Activated naive CD8-positive, alpha-beta T cell treated with anti-CD3 and anti-CD28 coated beads, Interleukin-2, amount 10 ng/mL, durations not matched to agents 7 days and 5 days (primary cell): ENCODE measurements at regions not wholly inside any gene's neighbourhood (a gene's known extent, or its start where the extent isn't known, plus 50 kb on each side); places are given as distances from the start of the nearest gene placed in this dataset.

ENCODE experiments used
- ATAC-seq: fragments of 150-1000 bp; cut with Tn5 transposase; one replicate; pipeline ENCODE4 v1.10.0; 2021; ENCODE audit warnings: low read depth, moderate library complexity
- POLR2A ChIA-PET: fragments of 350-600 bp; sonication (Branson Sonifier 250); formaldehyde crosslinking; loops from one replicate; lab custom pipeline; 2021; ENCODE audit warnings: antibody characterized with exemption; lab: Charles Lee
- DNase-seq: peaks from one replicate; pipeline ENCODE4 v3.0.0; 2021
- H3K27ac Mint-ChIP-seq: one replicate; pipeline ENCODE4 v1.8.0; 2022; ENCODE audit warnings: mild to moderate bottlenecking, mixed read lengths
- H3K27me3 Mint-ChIP-seq: one replicate; pipeline ENCODE4 v1.8.0; 2022; ENCODE audit warnings: mild to moderate bottlenecking, moderate library complexity, mixed read lengths
- H3K36me3 Mint-ChIP-seq: one replicate; pipeline ENCODE4 v1.8.0; 2021; ENCODE audit warnings: mild to moderate bottlenecking, mixed read lengths
- H3K4me1 Mint-ChIP-seq: one replicate; pipeline ENCODE4 v1.8.0; 2021; ENCODE audit warnings: mixed read lengths
- H3K4me3 Mint-ChIP-seq: one replicate; pipeline ENCODE4 v1.8.0; 2022; ENCODE audit warnings: mild to moderate bottlenecking, moderate library complexity, mixed read lengths
- H3K9me3 Mint-ChIP-seq: one replicate; pipeline ENCODE4 v1.8.0; 2021; ENCODE audit warnings: mixed read lengths

- Mint-ChIP-seq H3K4me1 (peaks cover 2% of the 10 kb centered on the region), H3K27ac (no peak overlapping the region)
- POLR2A ChIA-PET, result no interaction called here
Measured at GRCh38 chr12:100717733-100718067, 76.9 kb upstream of the ANO4 start.

DNA sequence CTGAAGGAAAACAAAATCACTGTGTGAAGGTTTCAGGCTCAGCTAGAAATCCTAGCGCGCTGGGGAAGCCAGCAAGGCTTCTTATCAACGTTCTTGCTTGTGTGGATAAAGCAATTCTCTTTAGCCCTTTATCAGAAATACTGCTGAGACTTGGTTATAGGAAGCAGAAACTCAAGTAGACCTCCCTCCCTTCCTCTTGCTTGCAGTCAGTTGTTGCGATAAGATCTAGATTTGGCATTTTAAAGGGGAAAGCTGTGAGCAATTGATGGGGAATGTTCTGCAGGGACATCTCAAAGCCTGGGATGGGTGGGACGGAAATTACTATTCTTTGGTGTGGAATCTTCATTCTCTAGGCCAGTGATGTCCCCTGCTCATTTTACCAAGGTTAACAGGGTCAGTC is 76.4 kb upstream of the ANO4 start:
- DNase-seq (no peak), ATAC-seq (no peak)
- Mint-ChIP-seq H3K27ac (no peak overlapping the region), H3K4me3 (no peak overlapping the region), H3K4me1 (peaks cover 2% of the 10 kb centered on the region), H3K27me3 (peaks cover 50% of the 10 kb centered on the region), H3K36me3 (no peaks in the 10 kb centered on the region), H3K9me3 (no peaks in the 10 kb centered on the region)
- POLR2A ChIA-PET, result no interaction called here

More at GRCh38 chr12:100717733-100718067, 76.9 kb upstream of the ANO4 start:
- H3K9me3 Mint-ChIP-seq, result no peaks in the 10 kb centered on the region
- no peak for DNase-seq
- H3K36me3 Mint-ChIP-seq, result no peaks in the 10 kb centered on the region
- ATAC-seq, result no peak
- H3K4me3 Mint-ChIP-seq, result no peak overlapping the region
- H3K27me3 Mint-ChIP-seq, result peaks cover 50% of the 10 kb centered on the region

DNA sequence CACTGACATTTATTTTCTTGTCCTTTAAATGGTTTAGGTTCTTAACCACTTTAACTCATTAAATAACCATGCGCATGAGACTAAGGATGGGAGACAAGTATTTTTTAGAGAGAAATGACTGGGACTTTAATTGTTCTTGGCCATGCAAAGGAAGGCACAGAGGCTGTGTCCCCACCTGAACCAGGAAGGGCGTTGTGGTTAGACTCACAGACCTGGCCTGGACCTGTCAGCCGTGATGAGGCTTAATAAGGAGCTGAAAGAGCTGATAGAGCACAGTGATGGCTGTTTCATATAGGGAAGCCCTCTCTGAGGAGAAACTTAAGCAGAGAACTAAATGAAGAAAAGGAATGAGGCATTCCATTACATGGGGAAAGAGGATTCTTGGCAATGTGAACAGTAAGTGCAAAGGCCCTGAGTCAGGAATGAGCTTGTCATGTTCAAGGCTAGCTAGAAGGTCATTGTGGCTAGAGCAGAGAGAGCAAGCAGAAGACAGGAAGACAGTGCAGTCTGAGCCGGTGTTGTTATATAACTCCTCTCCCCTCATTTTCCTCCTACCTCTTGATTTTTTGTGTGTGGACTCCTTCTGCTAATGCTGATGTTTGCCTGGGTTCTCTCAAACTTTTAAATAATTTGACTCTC is 74.4 kb upstream of the ANO4 start:
- Mint-ChIP-seq H3K4me1 (peaks cover 2% of the 10 kb centered on the region), H3K4me3 (no peak overlapping the region), H3K27me3 (peaks cover 43% of the 10 kb centered on the region), H3K9me3 (no peaks in the 10 kb centered on the region), H3K36me3 (no peaks in the 10 kb centered on the region), H3K27ac (no peak overlapping the region)
- DNase-seq, result no peak
- POLR2A ChIA-PET, result no interaction called here
- no peak for ATAC-seq

DNA sequence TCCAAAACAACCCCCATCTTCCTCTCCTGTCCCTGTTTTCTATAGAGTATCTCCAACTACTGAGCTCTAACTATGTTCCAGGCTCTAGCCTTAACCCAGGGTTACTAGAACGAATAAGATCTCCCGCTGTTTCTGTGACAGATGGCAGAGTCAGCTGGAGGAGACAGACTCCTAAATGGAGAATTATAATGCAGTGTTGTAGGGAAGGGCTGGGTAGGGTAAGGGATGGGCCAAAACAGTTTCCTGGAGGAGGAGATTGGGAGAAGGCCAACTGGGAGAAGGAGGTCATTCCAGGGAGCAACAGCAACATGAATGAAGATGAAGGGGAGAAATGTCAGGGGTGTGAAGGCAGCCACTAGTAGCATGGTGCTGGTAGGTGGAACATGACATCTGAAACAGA is 73.4 kb upstream of the ANO4 start:
- H3K4me1 Mint-ChIP-seq, result peaks cover 2% of the 10 kb centered on the region
- POLR2A ChIA-PET, result no interaction called here
- H3K4me3 Mint-ChIP-seq, result no peak overlapping the region

DNA sequence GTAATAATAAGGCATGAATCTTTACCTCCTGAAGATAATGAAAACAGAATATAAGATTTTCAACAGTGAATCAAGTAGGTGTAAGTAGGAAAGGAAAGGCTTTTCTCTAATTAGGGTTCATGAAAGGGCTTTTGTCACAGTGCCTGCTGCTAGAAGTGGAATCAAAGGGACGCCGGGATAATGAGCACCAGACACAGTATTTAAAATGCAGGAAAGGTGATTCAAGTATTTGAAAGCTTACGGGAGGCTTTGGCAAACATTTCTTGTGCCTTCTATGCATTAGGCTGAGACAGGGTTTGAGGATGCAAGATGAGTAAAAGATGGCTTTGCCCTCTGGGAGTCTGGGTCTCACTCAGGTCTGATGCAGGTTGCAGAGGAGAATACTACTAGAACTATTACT is 70.5 kb upstream of the ANO4 start:
- DNase-seq, result no peak
- H3K27ac Mint-ChIP-seq, result no peak overlapping the region
- H3K4me3 Mint-ChIP-seq, result no peak overlapping the region
- ATAC-seq, result no peak
- H3K9me3 Mint-ChIP-seq, result no peaks in the 10 kb centered on the region
- H3K36me3 Mint-ChIP-seq, result no peaks in the 10 kb centered on the region
- H3K4me1 Mint-ChIP-seq, result no peaks in the 10 kb centered on the region
- peaks cover 10% of the 10 kb centered on the region for H3K27me3 Mint-ChIP-seq
- POLR2A ChIA-PET, result no interaction called here

More for the DNA sequence above, 73.4 kb upstream of the ANO4 start:
- H3K9me3 Mint-ChIP-seq, result no peaks in the 10 kb centered on the region
- no peaks in the 10 kb centered on the region for H3K36me3 Mint-ChIP-seq
- H3K27me3 Mint-ChIP-seq, result peaks cover 35% of the 10 kb centered on the region
- ATAC-seq (no peak), DNase-seq (no peak)
- no peak overlapping the region for H3K27ac Mint-ChIP-seq

DNA sequence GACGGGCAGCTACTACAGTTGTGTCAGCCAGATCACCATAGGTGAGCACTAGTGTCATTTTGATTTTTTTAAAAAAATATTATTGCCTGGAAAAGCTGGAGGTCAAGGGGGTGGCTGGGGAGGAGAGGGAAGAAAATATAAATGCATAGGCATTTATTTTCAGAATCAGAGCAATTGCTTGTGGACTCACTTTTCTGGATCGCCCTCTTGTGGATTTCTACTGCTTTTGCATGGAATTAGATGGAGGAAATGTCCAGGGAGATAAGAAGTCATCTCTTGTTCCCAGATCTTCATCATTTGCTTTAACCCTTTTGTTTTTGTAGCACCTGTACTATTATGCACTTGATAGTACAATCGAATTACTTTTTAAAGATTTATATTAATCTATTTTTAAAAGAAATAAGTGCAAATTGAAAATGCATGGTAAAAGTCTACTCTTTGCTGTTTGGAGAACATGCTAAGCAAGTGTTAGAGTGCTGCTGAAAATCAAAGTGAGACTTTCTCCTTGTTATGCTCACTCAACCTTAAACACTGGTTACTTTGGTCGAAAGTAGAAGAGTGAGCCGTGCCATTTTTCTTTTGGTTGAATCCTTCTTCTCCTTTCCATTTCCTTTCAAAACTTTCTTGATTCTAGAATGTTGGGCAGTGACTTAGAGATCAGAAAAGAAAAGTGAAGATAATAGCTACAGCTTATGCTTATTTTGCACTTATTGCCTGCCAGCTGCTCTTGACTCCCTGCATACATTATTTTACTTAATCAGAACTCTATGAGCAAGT is 60.6 kb upstream of the ANO4 start:
- Mint-ChIP-seq H3K4me3 (no peak overlapping the region), H3K4me1 (no peaks in the 10 kb centered on the region), H3K27me3 (peaks cover 11% of the 10 kb centered on the region), H3K9me3 (no peaks in the 10 kb centered on the region), H3K36me3 (no peaks in the 10 kb centered on the region), H3K27ac (no peak overlapping the region)
- DNase-seq, result no peak
- POLR2A ChIA-PET, result no interaction called here
- ATAC-seq, result no peak

GRCh38 chr12:100737168-100737567 is 57.4 kb upstream of the ANO4 start:
- no peaks in the 10 kb centered on the region for H3K36me3 Mint-ChIP-seq
- no peaks in the 10 kb centered on the region for H3K9me3 Mint-ChIP-seq
- no peak for ATAC-seq
- H3K27ac Mint-ChIP-seq, result no peak overlapping the region
- peaks cover 9% of the 10 kb centered on the region for H3K27me3 Mint-ChIP-seq
- DNase-seq, result no peak
- no peaks in the 10 kb centered on the region for H3K4me1 Mint-ChIP-seq
- H3K4me3 Mint-ChIP-seq, result no peak overlapping the region
- POLR2A ChIA-PET, result no interaction called here

DNA sequence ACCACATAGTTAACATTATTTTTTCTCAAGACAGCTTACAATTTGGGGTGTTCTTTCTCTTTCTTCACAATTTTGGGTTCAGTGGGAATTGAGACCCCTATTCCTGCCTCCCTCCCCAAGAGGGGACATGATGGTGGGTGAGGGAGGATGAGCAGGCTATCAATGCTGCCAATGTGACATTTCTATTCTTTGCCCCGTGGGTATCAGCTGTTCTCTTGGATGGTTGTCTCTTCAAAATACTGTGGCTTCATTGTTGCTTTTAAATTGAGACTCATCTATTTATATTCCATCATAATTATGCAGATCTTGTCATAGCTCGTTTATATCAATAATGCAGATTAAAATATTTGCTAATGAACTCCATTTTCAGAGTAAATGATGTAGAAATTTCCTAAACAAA is 56.5 kb upstream of the ANO4 start:
- no peak for ATAC-seq
- no peaks in the 10 kb centered on the region for H3K9me3 Mint-ChIP-seq
- POLR2A ChIA-PET, result no interaction called here

DNA sequence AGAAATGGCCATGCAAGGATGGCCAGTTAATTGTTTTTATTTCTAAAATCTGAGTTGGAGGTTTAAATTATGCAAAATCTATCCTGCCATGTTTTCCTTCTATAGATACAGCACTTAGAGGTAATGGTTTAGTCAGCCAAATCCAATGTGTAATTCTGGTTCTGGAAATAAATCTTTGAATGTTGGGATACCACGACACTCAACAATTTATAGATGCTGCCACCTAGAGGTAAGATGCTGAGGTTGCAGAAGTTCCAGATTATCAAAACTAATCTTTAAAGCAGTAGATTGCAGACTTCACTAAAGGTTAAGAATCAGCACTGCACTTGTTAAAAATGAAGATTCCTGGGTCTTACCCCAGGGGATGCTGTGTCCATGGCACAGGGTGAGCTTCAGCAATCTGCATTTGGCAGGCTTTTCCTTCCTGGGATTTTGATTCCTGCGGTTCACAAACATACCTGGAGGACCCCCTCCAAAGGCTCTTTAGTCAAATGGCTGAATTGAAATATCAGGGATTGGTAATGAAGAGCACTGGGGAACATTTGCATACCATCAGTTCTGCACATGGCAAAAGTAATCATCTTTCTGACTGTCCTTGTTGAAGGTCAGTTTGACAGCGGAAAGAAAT is 53.4 kb upstream of the ANO4 start:
- POLR2A ChIA-PET, result no interaction called here
- Mint-ChIP-seq H3K4me1 (no peaks in the 10 kb centered on the region), H3K27me3 (peaks cover 3% of the 10 kb centered on the region), H3K4me3 (no peak overlapping the region), H3K36me3 (no peaks in the 10 kb centered on the region), H3K27ac (no peak overlapping the region), H3K9me3 (no peaks in the 10 kb centered on the region)
- no peak for DNase-seq
- ATAC-seq, result no peak

More for the DNA sequence above, 56.5 kb upstream of the ANO4 start:
- Mint-ChIP-seq H3K27ac (no peak overlapping the region), H3K4me1 (no peaks in the 10 kb centered on the region), H3K4me3 (no peak overlapping the region), H3K36me3 (no peaks in the 10 kb centered on the region), H3K27me3 (peaks cover 5% of the 10 kb centered on the region)
- DNase-seq, result no peak

- Mint-ChIP-seq H3K4me1 (no peaks in the 10 kb centered on the region), H3K4me3 (no peak overlapping the region), H3K27ac (no peak overlapping the region), H3K9me3 (no peaks in the 10 kb centered on the region), H3K27me3 (no peaks in the 10 kb centered on the region), H3K36me3 (no peaks in the 10 kb centered on the region)
- ATAC-seq (no peak), DNase-seq (no peak)
- POLR2A ChIA-PET, result no interaction called here
Measured at GRCh38 chr12:100743060-100743459, 51.5 kb upstream of the ANO4 start.
